IPS DF 6.9 (cell line): ENCODE measurements at regions not wholly inside any gene's neighbourhood (a gene's known extent, or its start where the extent isn't known, plus 50 kb on each side); places are given as distances from the start of the nearest gene placed in this dataset.

Experiments
- DNase-seq: peaks from one replicate; pipeline ENCODE4 v3.0.0-alpha.2; 2013; ENCODE audit warnings: low read depth, low spot score
- H3K27ac ChIP-seq: one replicate; pipeline ENCODE4 v1.5.1; 2013; ENCODE audit warnings: low read length, control low read depth
- H3K27me3 ChIP-seq: 2 replicates; pipeline ENCODE4 v1.6.1; 2013; ENCODE audit warnings: mild to moderate bottlenecking, low read length; ENCODE audit not compliant: control insufficient read depth, insufficient read depth
- H3K36me3 ChIP-seq: 2 replicates; pipeline ENCODE4 v1.6.1; 2013; ENCODE audit warnings: low read length; ENCODE audit not compliant: control insufficient read depth, insufficient read depth
- H3K4me1 ChIP-seq: 2 replicates; pipeline ENCODE4 v1.6.1; 2013; ENCODE audit warnings: low read length; ENCODE audit not compliant: control insufficient read depth, insufficient read depth
- H3K4me3 ChIP-seq: 2 replicates; pipeline ENCODE4 v1.5.1; 2013; ENCODE audit warnings: mild to moderate bottlenecking, low read length
- H3K9me3 ChIP-seq: 2 replicates; pipeline ENCODE4 v1.6.1; 2013; ENCODE audit warnings: low read length, inconsistent platforms; ENCODE audit not compliant: control insufficient read depth, insufficient read depth
- WGBS: extraction: QIAGEN DNeasy Blood & Tissue Kit; methylation state at CpG from one replicate; pipeline ENCODE4 v1.1.7; 2013; ENCODE audit warnings: mixed read lengths, missing lambda C conversion rate; ENCODE audit not compliant: insufficient read length, insufficient coverage; 5-methylcytosine and 5-hydroxymethylcytosine counted together

GRCh38 chr12:90393089-90393488 is 561.9 kb downstream of the CCER1 start:
- Histone ChIP-seq H3K4me3 (no peak overlapping the region), H3K27me3 (no peaks in the 10 kb centered on the region), H3K4me1 (no peaks in the 10 kb centered on the region), H3K9me3 (no peaks in the 10 kb centered on the region), H3K36me3 (no peaks in the 10 kb centered on the region), H3K27ac (no peak overlapping the region)
- DNase-seq = no peak
- no CpG with 5 or more reads among the region's 3 CpGs for WGBS

- Histone ChIP-seq H3K36me3 (no peaks in the 10 kb centered on the region), H3K4me3 (no peak overlapping the region), H3K4me1 (no peaks in the 10 kb centered on the region), H3K27me3 (no peaks in the 10 kb centered on the region), H3K27ac (no peak overlapping the region), H3K9me3 (no peaks in the 10 kb centered on the region)
- no peak for DNase-seq
- no CpG with 5 or more reads among the region's 2 CpGs for WGBS
These were observed 564.0 kb downstream of the CCER1 start for GRCh38 chr12:90390947-90391346.

DNA sequence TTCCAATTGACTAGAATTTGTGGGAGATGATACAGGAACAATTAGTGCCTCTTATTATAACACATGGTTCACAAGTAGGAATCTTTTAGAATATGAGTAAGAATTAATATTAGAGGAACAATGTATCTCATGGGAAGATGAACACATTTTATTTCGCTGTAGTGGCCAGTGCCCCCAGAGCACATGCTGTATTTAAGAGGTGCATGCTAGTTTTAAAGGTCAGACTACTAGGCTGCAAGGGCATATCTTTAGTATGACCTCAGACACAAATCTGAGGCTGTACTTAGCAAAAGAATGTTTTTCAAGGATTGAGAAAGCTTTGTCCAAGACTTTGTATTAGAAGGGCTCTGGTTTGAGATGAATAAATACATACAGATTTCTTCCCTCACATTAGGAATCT is 586.9 kb downstream of the CCER1 start:
- Histone ChIP-seq H3K27me3 (no peaks in the 10 kb centered on the region), H3K36me3 (no peaks in the 10 kb centered on the region), H3K9me3 (no peaks in the 10 kb centered on the region), H3K4me3 (no peak overlapping the region), H3K4me1 (no peaks in the 10 kb centered on the region), H3K27ac (no peak overlapping the region)
- no peak for DNase-seq
- WGBS = no CpG with 5 or more reads among the region's 1 CpG

DNA sequence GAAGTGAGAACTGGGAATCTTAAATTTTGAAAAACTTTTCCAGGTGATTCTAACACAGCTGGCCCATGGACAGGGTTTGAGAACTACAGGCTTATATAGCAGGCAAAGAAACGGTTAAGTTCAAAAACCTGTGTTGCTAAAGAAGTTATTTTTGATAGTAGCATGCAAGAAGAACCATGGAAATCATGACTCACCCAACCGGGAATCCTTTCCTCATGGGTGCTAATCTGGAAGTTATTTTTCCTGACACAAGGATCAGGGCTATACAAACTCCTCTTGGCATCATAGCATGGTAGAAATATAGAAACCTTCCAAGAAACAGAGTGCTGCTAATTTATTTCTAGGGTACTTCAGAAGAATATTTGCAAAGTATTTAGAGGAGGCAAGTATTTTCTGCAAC is 588.7 kb downstream of the CCER1 start:
- Histone ChIP-seq H3K36me3 (no peaks in the 10 kb centered on the region), H3K27me3 (no peaks in the 10 kb centered on the region), H3K27ac (no peak overlapping the region), H3K4me3 (no peak overlapping the region), H3K9me3 (no peaks in the 10 kb centered on the region), H3K4me1 (no peaks in the 10 kb centered on the region)
- no peak for DNase-seq
- WGBS = no CpG with 5 or more reads among the region's 2 CpGs

DNA sequence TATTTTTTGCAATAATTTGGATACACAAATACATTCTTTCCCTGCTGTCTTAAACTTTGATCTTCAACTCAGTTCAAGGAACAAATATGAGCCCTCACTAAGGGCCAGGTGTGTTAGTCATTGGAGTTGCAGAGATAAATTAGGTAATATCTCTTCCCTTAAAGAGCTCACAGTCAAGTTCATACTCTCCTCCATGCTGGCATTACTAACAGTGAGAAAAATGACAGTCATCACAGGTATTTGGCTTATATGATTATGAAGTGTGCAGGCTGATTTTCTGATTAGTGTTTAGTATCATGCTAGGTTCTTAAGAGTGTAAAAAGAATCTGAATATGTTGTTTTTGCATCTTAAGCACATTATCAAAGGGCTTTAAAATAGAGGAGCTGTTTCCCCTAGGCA is 594.7 kb downstream of the CCER1 start:
- no peak for DNase-seq
- no peaks in the 10 kb centered on the region; the same call in 1 of the 2 replicates for H3K4me1 ChIP-seq
- H3K9me3 ChIP-seq = no peaks in the 10 kb centered on the region

GRCh38 chr12:90355711-90356355 is 599.1 kb downstream of the CCER1 start:
- Histone ChIP-seq H3K27me3 (no peaks in the 10 kb centered on the region), H3K36me3 (no peaks in the 10 kb centered on the region), H3K27ac (no peak overlapping the region), H3K4me1 (no peaks in the 10 kb centered on the region; the same call in 1 of the 2 replicates), H3K9me3 (no peaks in the 10 kb centered on the region), H3K4me3 (no peak overlapping the region)
- DNase-seq = no peak
- no CpG with 5 or more reads among the region's 8 CpGs for WGBS

More for the DNA sequence above, 594.7 kb downstream of the CCER1 start:
- Histone ChIP-seq H3K36me3 (no peaks in the 10 kb centered on the region), H3K27me3 (no peaks in the 10 kb centered on the region), H3K27ac (no peak overlapping the region), H3K4me3 (no peak overlapping the region)

- Histone ChIP-seq H3K27me3 (no peaks in the 10 kb centered on the region), H3K36me3 (no peaks in the 10 kb centered on the region), H3K27ac (no peak overlapping the region), H3K9me3 (no peaks in the 10 kb centered on the region), H3K4me1 (peaks cover 1% of the 10 kb centered on the region; the same call in 1 of the 2 replicates), H3K4me3 (no peak overlapping the region)
- DNase-seq = no peak
- WGBS = no CpG with 5 or more reads among the region's 2 CpGs
These were observed 611.0 kb downstream of the CCER1 start for GRCh38 chr12:90343966-90344365.

DNA sequence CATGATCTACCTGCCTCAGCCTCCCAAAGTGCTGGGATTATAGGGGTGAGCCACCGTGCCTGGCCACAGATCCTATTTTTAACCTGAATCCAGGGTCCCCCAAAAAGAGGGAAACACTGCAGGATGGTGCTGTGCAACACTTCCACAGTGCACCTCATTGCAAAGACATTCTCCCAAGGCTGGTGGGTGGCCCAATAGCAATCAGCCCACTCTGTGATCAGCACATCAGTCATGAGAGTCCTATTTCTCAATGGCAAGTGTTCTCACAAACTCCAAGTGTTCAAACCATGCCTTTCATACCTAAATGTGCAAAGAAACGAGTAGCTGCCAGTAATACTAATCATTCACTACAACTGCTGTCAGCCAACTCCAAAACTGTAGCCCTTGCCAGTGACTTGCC is 612.9 kb downstream of the CCER1 start:
- Histone ChIP-seq H3K9me3 (no peaks in the 10 kb centered on the region), H3K4me1 (peaks cover 1% of the 10 kb centered on the region; the same call in 1 of the 2 replicates), H3K27me3 (no peaks in the 10 kb centered on the region), H3K4me3 (no peak overlapping the region), H3K36me3 (no peaks in the 10 kb centered on the region), H3K27ac (no peak overlapping the region)
- DNase-seq = no peak
- WGBS = no CpG with 5 or more reads among the region's 2 CpGs

GRCh38 chr12:90339837-90340236 is 615.1 kb downstream of the CCER1 start:
- WGBS = no CpG with 5 or more reads among the region's 4 CpGs

DNA sequence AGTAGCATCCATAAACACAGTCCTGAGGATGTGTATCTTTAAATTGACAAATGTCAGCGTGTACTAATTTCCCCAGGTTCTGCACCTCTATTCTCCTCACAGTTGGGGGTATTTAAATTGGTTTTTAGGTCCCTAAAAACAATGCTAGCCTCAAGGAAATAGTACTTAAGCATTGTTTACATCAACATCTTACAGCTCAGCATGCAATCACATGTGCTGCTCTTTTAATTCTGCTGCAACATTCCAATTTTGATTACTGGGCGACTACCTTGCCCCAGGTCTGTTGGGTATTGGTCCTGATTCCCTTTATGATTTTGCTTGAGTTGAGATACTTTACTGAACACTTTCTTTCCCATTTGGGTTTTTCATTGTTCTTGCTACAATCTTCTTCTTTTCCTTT is 616.6 kb downstream of the CCER1 start:
- Histone ChIP-seq H3K36me3 (no peaks in the 10 kb centered on the region), H3K9me3 (no peaks in the 10 kb centered on the region), H3K27ac (no peak overlapping the region), H3K4me1 (peaks cover 1% of the 10 kb centered on the region; the same call in 1 of the 2 replicates), H3K27me3 (no peaks in the 10 kb centered on the region), H3K4me3 (no peak overlapping the region)
- no CpG with 5 or more reads among the region's 2 CpGs for WGBS
- DNase-seq = no peak

More at GRCh38 chr12:90339837-90340236, 615.1 kb downstream of the CCER1 start:
- no peaks in the 10 kb centered on the region for H3K27me3 ChIP-seq
- H3K27ac ChIP-seq = no peak overlapping the region
- peaks cover 1% of the 10 kb centered on the region; the same call in 1 of the 2 replicates for H3K4me1 ChIP-seq
- no peak overlapping the region for H3K4me3 ChIP-seq
- H3K9me3 ChIP-seq = no peaks in the 10 kb centered on the region
- H3K36me3 ChIP-seq = no peaks in the 10 kb centered on the region
- no peak for DNase-seq

- DNase-seq = no peak
- H3K9me3 ChIP-seq = no peaks in the 10 kb centered on the region
- H3K36me3 ChIP-seq = no peaks in the 10 kb centered on the region
- no peak overlapping the region for H3K27ac ChIP-seq
- H3K4me3 ChIP-seq = no peak overlapping the region
- no peaks in the 10 kb centered on the region for H3K27me3 ChIP-seq
- peaks cover 1% of the 10 kb centered on the region; the same call in 1 of the 2 replicates for H3K4me1 ChIP-seq
These were observed 618.0 kb downstream of the CCER1 start for GRCh38 chr12:90337018-90337417.
